AG09319 (cell line): ENCODE measurements at regions not wholly inside any gene's neighbourhood (a gene's known extent, or its start where the extent isn't known, plus 50 kb on each side); places are given as distances from the start of the nearest gene placed in this dataset.

Experiments used
- DNase-seq: peaks from one replicate; pipeline ENCODE4 v3.0.0-alpha.2; 2010; ENCODE audit warnings: low read depth; ENCODE audit errors: extremely low read depth
- TF ChIP-seq, protein P1 (sequence below): IDR thresholded peaks from 2 replicates; pipeline ENCODE4 v1.5.1; 2011; ENCODE audit warnings: low read depth, mild to moderate bottlenecking, inconsistent platforms, low read length, moderate library complexity

- TF ChIP-seq, protein P1, sequence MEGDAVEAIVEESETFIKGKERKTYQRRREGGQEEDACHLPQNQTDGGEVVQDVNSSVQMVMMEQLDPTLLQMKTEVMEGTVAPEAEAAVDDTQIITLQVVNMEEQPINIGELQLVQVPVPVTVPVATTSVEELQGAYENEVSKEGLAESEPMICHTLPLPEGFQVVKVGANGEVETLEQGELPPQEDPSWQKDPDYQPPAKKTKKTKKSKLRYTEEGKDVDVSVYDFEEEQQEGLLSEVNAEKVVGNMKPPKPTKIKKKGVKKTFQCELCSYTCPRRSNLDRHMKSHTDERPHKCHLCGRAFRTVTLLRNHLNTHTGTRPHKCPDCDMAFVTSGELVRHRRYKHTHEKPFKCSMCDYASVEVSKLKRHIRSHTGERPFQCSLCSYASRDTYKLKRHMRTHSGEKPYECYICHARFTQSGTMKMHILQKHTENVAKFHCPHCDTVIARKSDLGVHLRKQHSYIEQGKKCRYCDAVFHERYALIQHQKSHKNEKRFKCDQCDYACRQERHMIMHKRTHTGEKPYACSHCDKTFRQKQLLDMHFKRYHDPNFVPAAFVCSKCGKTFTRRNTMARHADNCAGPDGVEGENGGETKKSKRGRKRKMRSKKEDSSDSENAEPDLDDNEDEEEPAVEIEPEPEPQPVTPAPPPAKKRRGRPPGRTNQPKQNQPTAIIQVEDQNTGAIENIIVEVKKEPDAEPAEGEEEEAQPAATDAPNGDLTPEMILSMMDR = no peak
- no peak for DNase-seq
Measured at GRCh38 chr3:72554689-72555088, 293.6 kb downstream of the SHQ1 start.

- no peak for DNase-seq
- TF ChIP-seq, protein P1 = no peak
Measured at GRCh38 chr3:72553298-72553697, 294.9 kb downstream of the SHQ1 start.

GRCh38 chr3:72550582-72551262 lies 297.5 kb downstream of the SHQ1 start:
- DNase-seq = no peak
- TF ChIP-seq, protein P1 = no peak

DNA sequence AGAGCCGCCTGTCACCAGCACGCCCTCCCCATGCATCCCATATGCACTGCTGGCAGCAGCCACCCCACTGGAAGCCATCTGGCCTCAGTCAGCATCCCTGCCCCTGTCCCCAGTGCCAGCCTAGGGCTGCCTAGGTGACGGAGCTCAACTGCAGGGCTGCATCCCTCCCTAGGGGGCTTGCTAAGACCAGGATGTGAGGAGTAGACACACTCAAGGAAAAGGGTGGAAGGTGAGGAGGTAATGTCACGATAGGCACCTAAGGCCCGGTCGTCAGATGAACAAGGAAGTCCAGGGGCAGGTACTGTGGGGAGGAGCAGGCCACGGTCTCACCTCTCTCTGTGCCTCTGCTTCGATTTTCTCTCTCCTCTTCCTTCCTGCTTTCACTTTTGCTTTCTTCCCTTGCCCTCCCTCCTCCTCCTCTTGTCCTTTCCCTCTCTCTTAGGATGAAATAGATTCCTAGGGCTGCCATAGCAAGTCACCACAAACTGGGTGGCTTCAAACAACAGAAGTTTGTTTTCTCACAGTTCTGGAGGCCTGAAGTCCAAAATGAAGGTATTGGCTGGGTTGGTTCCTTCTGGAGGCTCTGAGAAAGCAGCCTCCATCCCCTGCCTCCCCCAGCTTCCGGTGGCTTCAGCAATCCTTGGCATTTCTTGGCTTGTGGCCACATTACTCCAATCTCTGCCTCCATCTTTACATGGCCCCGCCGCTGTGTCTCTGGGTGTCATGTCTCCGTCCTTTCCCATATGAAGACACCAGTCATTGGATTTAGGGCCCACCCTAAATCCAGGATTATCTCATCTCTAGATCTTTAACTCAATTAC lies 298.3 kb downstream of the SHQ1 start:
- TF ChIP-seq, protein P1 = no peak
- no peak for DNase-seq

GRCh38 chr3:72548981-72549380 lies 299.3 kb downstream of the SHQ1 start:
- TF ChIP-seq, protein P1 = no peak
- no peak for DNase-seq

GRCh38 chr3:72548461-72548860 lies 299.8 kb downstream of the SHQ1 start:
- no peak for DNase-seq
- TF ChIP-seq, protein P1 = no peak

DNA sequence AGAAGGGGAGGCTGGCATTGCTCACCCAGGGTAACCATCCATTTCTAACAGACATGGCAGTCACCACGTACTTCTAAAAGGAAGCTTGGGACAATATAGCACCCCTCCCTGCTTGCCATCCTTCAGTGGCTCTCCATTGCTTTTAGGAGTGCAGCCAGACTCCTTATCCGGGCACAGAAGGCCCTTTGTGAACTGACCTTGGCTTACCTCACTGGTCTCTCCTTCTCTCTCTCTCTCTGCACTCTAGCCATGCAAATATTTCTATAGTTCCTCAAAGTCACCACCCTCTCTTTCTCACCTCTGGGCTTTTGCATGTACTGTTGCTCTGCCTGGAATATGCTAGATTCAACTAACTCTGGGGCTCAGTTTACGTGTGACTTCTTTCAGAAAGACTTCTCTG lies 301.1 kb downstream of the SHQ1 start:
- TF ChIP-seq, protein P1 = no peak
- no peak for DNase-seq
